Stimulated activated CD4-positive, alpha-beta T cell treated with anti-CD3 and anti-CD28 coated beads, Interleukin-1b, Interleukin-23, amount 100 ng/mL, for 48 hours (primary cell): ENCODE measurements at regions not wholly inside any gene's neighbourhood (a gene's known extent, or its start where the extent isn't known, plus 50 kb on each side); places are given as distances from the start of the nearest gene placed in this dataset.

Experiments used
- DNase-seq: peaks from one replicate; pipeline ENCODE4 v3.0.0-alpha.2; 2020

DNA sequence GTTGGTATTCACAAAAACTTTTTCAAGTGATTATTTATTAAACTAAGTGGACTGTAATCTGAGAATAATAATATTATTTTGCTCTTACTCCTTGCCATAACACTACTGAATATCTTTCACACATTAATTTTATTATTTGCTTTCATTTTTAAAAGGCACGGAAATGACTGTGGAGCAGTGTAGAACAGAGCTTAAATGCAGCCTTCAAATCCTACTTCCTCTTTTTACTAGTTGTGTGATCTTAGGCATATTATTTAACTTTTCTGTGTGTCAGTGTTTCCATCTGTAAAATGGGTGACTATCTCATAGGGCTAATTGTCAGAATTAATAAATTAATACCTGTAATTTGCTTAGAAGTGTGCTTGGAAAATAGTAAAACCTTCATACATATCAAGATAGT is 55.5 kb upstream of the SLC8A1 start:
- DNase-seq: no peak

DNA sequence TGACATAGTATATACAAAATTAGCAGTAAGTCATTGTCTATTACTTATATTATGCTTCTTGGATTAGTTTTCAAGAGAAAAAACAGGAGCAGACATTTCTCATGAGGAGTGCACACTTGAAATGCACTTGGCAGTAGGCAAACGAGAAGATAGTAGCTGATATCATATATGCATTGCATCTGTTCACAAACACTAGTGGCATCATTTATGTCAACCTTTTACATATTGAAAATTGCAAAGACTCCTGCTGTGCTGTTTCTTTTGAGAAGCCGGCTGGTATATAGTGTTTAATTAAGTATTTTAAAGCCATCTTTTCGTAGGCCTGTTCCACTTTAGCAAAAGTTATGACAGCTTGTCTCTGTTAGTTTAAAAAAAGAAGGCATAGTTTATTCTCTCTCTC is 58.4 kb upstream of the SLC8A1 start:
- no peak for DNase-seq

DNA sequence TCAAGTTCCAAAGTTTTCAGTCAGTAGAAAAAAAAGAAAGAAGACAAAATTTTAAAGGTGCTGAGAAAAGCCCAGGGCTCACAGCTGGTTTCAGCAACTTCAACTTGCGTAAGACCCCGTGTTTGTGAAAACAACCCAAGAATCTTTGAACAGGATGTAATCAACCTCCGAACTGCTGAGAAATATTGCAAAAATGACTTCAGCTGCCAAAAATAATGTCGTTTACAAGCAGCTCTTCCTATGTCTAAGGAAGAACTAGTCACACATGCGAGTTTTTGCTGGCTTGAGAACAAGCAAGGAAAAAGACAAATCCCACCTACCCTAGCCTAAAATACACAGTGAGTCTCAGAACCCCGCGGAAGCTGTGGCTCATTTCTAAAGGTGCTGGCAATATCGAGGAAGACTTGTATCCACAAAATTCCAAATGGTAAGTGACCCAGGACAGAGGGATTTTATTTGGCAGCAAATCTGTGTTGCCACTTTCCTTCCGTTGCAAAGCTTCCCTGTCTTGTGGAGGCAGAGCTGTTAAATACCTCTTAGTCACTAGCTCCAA is 59.8 kb upstream of the SLC8A1 start:
- no peak for DNase-seq

DNA sequence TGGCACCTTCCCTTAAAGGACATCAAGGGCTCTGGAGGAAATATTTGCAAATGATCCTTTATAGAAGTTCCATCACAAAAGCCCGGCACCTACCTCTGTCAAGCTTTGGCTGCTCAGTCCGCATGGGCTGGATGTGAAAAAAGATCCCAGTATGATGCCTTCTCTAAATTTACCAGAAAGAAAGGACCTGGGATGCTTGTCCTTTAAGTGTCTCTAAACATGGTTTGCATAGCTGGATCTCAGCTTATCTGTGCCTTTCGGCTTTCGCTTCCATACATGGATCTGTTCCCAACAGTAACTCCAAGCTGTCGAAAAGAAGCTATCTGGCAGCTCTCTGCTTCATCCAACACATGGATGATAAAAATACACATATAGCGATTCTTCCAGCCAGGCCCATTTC is 60.4 kb upstream of the SLC8A1 start:
- DNase-seq: no peak

DNA sequence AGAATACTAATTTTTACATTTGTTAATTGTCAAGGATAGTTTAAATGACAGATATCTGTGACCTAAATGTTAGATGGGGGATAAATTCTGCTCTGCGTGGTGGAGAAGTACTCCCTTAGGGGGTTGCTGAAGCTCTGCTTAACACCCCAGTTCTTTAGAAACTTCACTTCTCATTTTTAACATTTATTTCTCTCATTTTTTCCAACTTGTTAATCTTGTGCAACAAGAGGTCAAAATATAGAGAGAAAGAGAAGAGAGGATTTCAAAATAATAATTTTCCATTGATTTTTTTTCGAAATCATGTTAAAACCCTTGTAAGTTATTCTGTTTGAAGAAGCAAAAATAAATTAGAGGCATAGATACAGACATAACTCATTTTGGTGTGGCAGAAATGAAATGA is 61.3 kb upstream of the SLC8A1 start:
- DNase-seq: no peak

DNA sequence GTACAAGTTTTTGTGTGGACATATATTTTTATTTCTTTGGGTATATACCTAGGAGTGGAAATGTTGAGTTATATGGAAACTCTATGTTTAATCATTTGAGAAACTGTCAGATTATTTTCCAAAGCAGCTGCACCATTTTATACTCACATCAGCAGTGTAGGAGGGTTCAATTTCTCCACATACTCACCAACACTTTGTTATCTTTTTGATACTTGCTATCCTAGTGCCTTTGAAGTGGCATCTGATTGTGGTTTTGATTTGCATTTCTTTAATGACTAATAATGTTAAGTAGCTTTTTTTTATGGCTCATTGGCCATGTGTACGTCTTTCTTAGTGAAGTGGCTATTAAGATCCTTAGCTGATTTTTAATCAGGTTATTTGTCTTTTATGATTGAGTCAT is 64.7 kb upstream of the SLC8A1 start:
- no peak for DNase-seq

DNA sequence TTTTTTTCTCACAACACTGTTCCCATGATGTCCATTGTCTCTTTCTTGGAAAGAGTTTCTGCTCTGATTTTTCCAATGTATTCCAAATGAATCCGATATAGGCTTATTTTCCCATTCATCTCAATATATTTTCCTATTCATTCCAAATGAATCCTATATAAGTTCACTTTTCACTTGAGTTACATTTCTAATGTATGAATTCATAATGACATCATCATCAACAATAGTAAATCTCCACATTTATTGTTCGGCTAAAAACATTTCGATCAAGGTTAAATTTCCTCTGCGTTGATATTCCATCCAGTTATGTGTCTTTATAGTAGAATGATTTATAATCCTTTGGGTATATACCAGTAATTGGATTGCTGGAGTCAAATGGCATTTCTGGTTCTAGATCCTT is 76.7 kb upstream of the SLC8A1 start:
- DNase-seq: no peak

DNA sequence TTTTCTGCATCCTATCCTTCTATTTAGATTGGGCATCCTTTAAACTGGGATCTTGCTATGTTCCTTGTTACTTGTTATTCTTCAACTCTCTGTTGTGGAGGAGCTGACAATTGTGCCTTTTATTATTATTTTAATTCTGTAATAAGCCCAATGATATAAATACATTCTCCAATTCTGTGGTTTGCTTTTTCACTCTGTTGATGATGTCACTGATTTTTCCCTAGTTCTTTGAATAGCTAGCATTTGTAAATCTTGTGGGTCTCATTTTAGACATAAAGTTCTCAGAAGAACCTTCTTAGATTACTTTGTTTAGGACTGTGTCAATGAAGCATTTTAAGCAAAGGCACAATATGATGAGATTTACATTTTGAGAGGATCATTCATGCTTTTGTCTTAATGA is 79.5 kb upstream of the SLC8A1 start:
- DNase-seq: no peak

DNA sequence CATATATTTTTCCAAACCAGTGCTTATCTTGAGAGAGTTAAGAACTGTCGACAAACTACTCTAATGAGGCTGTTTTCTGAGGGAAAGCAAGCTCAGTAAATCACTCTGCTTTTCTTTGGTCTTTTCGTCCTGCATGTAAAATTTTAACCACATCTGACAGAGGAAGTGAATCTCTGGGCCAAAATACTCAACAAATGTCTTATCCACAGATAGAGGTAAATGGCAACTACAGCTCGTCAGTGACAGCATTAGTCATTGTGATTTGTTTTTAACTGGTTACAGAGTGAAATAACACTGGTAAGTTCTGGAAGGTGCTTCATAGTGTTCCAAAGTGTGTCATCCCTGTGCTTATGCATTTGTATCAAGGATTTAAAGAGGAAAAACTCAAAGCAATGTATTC is 82.6 kb upstream of the SLC8A1 start:
- DNase-seq: no peak

DNA sequence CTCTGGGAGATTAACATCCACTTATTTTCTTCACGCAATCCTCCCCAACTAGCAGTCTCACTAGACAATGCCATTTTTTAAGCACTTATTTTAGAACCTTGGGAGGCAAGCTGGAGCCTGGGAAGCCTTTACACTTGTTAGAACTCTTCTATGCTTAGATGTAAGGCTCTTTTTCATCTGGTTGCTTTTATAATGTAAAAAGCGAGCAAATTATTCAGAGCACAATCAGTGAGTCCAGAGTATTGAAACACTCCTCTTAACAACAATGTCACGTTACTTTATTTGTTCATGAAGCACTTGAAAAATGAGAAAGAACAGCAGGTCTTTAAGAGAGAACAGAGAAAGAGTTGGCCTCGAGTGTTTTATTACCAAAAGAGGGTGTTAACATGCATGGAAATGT is 84.1 kb upstream of the SLC8A1 start:
- DNase-seq: no peak

DNA sequence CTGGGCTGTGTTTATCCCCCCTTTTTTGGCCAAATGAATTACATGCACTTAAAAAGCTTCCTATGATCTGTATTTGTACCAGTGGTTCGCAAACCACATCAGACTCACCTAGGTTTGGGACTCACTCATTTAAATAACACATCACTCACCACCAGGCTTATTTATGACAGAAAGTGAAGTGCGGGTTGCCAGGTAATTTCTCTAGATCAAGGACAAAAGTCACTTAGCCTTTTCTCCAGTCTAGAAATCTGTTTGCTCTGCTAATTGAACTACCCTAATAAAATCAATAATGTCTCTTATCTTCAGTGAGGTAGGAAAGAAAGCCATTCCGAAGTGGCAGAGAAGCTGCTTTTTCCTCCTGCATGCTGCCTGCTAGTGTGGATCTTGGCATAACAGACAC is 88.1 kb upstream of the SLC8A1 start:
- no peak for DNase-seq

DNA sequence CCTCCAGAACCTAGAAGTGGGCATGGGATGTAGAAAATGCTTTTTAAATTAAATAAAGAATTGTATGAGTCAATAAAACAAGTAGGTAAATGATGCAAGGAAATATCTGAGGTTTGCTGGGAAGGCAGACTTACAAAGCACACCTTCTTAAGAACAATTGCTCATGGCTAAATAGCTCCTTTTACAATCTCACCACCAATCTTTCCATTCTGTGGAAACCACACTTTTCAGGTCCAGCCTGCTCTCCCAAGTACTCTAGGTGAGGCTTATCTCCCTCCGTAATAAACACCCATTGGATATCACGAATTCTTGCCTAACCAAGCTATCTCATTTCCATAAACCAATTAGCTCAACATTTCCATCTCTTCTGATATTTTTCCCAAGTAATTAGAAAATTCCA is 91.5 kb upstream of the SLC8A1 start:
- no peak for DNase-seq

DNA sequence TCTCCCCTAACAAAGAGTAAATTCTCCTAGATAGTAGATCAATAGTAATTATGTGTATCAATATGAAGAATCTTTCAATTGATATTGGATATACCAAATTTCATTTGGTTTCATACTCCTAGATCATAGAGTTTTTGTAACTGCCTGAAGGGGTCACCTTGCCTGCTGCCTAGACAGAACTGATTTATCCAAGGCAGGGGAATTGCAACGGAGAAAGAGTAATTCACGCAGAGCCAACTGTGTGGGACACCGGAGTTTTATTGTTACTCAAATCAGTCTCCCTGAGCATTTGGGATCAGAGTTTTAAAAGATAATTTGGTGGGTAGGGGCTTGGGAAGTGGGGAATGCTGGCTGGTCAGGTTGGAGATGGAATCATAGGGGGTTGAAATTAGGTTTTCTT is 92.2 kb upstream of the SLC8A1 start:
- DNase-seq: no peak

DNA sequence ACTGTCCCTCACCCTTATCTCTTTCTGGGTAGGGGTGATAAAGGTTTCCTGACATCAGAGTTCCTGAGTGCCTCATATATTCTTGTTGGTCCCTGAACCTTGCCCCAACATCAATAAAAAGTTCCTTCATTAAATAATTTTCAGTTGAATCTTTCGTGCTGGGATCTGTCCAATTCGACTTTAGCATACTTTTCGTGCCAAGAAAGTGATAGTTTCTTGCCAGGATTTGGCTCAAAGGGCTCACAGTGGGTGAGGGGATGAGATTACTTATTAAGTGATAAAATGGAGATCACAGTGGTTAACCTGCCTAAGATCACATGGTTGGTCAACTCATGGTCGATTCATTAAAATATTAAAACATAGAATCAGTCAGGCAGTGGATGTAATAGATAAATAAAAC is 93.8 kb upstream of the SLC8A1 start:
- no peak for DNase-seq

DNA sequence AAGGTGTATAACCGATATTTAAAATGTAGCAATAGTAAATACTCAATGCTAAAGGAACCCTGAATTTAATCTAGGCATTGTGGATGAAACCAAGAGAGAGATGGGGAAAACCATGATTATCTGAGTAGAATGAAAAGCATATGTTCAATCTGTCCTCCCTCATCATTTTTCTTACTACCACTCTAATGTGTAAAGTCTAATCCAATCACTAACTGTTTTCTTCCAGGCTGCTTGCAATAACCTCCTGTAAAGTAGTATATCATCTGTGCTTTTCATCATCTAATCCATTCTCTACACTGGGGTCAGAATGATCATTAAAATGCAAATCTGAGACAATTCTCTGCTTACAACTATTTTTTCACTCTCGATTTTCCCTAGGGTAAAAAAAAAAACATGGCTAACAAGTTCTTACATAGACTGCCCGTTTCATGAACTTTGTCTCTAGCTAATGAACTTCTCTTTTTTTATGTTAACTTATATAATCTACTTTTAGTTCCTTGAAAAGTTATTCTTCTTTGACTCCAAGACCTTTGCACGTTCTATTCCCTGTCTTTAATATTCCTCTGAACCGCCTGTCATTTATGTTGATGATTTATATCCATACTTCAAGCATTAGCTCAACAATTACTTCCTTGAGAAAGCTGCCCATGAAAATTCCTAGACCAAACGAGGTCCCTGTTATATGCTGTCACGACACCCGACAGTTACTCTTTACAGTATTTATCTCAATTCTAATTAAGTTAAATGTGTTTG is 94.7 kb upstream of the SLC8A1 start:
- no peak for DNase-seq

DNA sequence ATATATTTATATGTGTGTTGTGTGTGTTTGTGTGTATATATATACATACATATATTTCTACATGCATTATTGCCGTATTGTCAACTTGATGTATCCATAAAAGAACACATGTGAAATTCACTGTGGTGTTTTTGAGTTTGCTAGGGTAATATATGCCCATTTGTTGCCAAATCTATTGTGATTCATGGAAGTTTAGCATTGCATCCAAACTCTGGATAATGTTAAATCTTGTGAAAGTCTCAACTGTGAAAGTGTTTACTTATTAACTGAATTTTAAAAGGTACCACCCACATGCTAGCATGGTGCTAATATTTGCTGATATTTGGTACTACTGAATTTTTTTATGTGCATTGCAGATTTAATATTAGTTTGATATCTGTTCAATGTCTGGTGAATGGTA is 96.6 kb upstream of the SLC8A1 start:
- DNase-seq: no peak

DNA sequence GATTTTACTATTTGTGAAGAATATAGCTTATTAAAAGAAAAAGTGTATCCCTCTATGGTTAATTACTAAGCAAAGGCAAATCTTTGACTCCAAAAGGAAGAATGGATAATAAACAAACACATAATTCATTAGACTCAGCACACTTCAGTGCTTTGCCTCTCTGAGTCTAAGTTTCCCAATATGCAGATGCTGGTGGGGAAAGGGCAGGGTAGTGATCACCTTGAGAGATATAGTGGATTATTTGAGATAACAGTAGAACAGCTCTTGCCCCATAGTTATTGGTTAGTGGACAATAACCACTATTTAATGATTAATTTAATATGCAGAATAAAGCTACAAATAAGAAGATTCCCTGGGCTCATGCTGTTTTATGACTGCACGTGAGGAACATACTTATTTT is 98.2 kb upstream of the SLC8A1 start:
- DNase-seq: no peak

DNA sequence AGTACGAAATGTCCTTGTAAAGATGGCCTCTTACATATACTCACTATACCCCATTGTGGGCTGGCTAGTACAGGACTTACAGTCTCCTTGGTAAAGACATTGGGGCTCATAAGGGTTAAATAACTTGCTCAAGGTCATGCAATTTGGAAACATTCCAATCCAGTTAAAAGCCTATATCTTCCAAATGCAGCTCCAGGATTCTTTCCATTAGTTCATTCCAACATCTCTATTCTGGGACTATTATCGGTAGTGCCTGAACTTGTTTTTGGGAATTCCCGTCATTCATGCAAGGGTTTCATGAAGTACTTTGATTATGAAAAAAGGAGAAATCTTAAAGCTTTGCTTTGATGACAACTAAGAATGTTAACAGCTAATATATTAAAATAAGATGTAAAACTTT is 99.2 kb upstream of the SLC8A1 start:
- no peak for DNase-seq

DNA sequence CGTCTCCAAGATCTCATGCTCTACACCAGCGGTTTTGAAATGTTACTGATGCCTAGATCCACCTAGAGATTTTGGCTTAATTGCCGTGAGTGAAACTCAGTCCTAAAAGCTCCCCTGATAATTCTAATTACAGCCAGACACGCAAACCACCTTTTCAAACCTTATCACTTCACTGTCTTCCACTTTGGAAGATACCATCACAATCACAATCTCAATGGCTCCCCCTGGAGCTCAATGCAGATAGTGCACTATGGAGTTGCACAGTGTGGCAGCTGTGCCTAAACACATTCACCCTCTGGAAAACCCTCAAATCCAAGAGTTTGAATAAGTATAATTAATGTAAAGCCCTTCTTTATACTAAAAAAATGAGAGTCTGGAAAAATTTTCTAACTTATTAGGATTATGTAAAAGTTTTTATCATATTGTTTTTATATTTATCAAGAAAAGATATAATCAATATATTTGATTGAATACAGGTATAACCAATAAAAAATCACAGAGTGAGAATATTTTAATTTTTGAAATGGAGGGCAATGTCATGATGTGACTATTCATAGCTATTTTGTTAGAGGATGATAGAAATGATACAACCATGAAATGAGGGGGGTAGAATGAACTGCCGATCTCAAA is 102.9 kb upstream of the SLC8A1 start:
- peak; percentile 44 for DNase-seq

DNA sequence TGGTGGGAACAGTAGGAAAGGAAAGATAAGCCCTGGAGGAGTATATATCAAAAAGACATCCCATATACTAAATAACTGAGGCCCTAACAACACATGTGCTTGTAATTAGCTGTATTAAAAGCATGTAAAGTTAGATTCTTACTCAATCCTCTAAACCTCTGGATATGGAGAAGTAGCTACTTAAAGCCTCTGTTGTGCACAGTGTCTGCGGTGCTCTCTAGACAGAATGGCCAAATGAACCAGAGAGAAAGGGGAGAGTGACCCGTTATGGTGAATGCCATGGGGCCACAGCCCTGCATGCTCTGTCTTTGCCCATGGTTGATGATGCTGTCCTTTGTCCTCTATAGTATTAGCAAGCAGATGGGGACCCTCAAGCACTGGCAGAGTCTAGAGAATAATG is 104.4 kb upstream of the SLC8A1 start:
- DNase-seq: no peak

DNA sequence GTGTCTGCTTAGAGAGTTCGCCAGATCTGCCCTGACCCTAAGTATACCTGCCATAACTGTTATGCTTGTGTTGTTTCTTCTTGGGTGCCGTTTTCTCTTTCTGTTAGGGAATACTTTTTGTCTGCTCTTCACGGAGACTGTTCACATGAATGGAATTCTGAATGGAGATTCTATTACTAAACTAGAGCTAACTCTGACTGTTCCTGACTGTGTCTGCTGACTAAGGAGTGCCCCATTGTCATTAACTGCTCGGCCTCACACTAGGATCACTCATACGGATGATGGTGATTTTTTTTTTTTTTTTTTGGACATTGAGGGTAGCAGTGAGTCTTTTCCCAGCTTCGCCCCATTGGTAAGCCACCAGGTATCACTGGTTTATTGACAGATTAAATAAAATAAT is 104.8 kb upstream of the SLC8A1 start:
- DNase-seq: no peak

DNA sequence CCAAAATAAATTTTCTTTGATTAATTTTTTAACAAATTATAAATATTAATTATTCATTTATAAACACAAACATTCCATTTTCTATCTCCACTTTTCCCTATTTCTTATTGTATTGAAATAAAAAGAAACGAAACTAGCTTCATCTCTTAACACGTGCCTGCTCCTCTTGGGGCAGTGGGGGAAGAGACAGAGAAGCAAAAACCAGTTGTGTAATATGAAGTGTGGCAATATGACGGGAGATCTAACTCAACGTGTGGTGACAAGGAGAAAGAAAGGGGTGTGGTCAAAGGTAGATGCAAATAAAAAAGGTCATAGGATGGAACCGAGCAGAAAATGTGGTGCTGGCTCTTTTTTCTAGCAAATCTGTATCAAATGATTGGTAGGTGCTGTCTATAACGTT is 106.9 kb upstream of the SLC8A1 start:
- DNase-seq: no peak

DNA sequence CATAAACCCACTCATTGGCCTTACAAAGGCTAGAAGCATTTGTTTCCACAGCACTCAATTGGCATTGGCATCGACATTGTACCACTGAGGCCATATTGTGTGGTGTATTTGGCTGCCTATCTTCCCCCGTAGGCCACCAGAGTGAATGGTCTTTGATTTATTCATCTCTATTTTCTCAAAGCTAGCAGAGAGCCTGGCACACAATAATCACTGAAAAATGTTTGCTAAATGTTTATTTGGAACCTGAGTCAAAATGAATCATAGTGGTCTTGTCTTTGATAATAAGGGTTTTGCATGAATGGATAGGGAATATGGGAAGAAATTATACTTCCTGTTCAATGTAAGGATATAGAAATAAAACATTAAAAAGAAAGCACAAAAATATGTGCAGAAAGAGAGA is 107.3 kb upstream of the SLC8A1 start:
- no peak for DNase-seq

DNA sequence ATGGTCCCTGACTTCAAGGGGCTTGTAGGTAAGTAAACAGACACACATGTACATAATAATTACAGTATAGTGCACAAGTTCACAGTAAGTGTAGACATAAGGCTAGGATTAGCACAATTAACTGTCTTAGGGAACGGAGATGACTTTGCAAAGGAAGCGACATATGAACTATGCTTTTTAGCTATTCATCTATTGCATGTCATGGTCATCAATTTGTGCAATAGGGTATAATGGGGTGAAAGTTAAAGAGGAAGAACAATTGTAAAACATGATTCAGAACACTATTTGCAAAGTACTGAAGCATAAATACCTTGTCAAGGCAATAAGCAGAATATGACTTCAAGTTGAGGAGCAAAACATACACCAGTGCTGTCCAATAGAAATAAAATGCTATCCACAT is 112.3 kb upstream of the SLC8A1 start:
- no peak for DNase-seq

DNA sequence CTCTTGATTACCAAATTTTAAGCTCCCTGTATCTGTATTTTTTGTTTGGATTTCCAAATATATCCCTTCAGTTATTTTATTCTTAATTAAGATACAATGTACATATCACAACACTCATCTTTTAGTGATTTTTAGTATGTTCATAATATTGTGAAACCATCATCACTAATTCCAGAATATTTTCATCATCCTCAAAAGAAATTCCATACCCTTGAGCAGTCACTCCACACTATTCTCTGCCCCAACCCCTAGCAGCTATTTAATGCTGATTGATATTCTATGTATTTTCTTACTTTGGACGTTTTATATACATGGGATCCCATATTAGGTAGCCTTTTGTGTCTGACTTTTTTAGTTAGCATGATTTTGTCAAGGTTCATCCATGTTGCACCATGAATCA is 127.4 kb upstream of the SLC8A1 start:
- DNase-seq: no peak
